GM18517 (cell line): ENCODE measurements at regions not wholly inside any gene's neighbourhood (a gene's known extent, or its start where the extent isn't known, plus 50 kb on each side); places are given as distances from the start of the nearest gene placed in this dataset.

Experiments used
- ATAC-seq: cut with Tn5 transposase; IDR thresholded peaks from one replicate; pipeline ENCODE4 v1.9.1; 2021; ENCODE audit warnings: mild to moderate bottlenecking, moderate library complexity; ENCODE audit not compliant: unreplicated experiment

DNA sequence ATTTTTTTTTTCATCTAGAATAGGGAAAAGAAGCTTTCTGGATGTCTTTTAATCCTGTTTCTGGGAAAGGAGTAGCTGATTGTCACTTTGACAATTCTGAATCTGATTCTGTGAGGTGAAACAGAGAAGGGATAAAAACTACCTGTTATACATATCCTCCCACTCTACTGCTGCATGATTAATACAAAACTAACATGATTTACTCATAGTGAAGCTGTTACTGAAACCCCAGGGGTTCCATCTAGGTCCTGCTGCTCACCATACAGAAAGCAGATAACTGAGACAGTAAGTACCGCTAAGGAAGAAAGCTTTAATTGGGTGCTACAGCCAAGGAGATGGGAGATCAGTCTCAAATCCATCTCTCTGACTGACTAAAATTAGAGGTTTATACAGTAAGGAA lies 610.9 kb upstream of the ALCAM start:
- ATAC-seq = no peak

DNA sequence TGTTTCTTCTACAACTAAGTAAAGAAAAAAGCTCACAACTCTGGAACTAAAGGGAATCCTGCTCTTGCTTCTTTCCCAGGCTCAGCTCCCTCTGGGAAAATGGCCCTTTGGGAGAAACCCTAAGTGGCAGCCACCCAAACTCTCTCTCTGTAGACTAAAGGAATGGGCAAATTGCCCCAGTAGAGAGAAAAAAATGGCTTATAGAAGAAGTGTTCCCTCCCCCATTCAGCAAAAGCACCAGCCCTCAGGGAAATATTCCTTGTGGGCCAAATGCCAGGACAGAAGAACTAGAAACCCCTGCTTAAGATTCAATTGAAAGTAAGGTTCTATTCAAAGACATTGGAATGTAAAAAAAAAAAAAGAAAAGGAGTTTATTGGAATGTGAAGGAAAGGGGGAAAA lies 603.7 kb upstream of the ALCAM start:
- ATAC-seq = no peak

DNA sequence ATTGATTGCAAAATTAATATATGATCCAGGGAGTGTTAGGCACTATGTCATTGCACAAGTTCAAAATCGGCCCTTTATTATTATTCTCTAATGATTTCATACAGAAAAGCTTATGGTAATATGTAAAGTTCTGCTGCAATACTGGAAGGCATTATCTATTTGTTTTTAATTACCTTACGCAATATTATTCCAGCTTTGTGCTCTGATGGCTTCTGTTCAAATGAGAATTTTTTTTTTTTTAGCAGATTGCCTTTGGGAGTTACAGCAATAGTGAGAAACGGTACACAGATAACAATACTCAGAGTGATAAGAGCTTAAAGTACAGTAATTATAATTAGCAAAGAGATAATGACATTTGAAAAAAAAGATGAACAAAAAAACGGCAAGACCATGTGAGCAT lies 602.2 kb upstream of the ALCAM start:
- no peak for ATAC-seq

DNA sequence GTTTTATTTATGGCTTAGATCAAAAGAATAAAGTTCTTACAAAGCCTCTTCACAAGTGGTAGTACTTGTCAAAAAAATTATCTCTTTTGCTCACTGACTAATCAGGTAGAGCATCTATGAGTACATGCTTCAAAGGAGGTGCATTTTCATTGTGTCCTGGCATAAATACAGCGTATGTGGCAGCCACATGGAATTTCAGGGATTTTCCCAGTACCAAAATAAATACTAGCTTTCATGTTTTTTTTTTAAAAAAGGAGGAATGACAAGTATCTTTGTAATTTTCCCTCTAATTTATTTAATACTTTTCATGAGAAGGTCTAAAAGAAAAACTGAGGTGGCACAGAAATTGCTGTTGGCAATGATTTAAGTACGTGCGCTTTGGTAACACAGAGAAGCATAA lies 597.8 kb upstream of the ALCAM start:
- no peak for ATAC-seq

DNA sequence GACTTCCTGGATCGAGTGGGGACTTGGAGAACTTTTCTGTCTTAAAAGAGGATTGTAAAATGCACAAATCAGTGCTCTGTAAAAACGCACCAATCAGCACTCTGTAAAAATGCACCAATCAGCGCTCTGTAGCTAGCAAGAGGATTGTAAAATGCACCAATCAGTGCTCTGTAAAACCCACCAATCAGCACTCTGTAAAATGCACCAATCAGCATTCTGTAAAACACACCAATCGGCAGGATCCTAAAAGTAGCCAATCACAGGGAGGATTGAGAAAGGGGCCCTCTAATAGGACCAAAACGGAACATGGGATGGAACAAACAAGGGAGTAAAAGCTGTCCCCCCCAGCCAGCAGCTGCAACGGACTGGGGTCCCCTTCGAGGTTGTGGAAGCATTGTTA lies 587.4 kb upstream of the ALCAM start:
- ATAC-seq = no peak

DNA sequence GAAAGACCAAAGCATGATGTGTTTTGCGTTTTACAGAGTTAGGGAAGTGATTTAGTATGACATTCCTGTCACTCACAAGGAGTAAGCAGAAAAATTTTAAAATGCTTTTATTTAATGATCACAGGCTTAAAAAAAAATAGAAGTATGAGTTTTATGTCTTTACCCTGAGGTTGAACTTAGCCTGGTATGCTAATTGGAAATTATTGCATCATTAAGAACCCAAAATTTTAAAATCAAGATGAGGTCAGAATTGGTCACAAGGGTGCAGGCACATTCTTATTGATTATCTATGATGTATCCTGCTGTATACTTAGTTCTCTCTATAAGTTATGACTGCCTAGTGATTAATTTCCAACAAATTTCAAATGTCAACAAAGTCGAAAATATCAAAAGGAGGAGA lies 585.6 kb upstream of the ALCAM start:
- ATAC-seq = no peak

DNA sequence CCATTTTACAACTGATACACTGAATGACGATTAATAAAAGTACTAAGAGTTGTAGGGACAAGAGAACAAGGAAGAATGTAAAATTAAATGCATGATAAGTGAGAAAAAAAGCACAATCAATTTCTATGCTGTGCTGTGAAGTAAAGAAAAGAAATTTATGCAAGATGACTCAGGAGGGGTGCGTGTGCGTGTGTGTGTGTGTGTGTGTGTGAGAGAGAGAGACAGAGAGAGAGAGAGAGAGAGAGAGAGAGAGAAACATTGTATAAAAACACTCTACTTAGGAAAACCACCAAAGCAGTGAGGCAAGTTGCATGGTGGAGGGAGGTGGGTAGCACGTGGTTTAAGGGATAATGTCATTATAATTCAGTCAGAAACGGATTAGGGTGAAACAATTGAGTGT lies 580.8 kb upstream of the ALCAM start:
- no peak for ATAC-seq

DNA sequence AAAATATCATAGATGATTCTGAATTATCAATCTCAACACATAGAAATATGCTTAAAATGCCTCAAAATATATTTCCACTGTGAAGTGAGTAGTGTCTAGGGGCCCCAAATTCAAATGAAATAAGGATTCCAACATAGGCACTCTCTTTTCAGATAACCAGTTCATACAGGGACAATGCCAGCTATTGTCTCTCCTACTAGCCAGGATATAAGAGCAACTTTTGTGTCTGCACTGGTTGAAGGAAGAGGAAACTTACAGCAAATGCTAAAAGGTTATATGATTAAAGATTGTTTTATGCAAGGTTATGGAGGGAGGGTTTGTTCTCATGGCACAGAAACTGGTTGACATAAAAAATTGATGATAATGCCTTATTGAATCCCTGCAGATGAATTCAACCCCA lies 579.4 kb upstream of the ALCAM start:
- no peak for ATAC-seq

DNA sequence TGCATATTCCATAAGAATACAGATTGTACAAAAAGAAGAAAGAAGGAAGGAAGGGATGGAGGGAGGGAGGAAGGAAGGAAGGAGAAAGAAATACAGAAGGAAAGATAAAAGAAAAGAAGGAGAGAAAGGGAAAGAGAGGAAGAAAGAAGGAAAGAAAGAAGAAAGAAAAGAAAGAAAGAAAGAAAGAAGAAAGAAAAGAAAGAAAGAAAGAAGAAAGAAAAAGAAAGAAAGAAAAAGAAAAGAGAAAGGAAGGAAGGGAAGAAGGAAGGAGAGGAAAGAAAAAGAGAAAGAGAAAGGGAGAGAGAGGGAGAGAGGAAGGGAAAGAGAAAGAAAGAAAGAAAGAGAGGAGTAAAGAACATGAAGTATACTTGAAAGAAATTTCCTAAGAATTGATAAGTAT lies 577.9 kb upstream of the ALCAM start:
- no peak for ATAC-seq

DNA sequence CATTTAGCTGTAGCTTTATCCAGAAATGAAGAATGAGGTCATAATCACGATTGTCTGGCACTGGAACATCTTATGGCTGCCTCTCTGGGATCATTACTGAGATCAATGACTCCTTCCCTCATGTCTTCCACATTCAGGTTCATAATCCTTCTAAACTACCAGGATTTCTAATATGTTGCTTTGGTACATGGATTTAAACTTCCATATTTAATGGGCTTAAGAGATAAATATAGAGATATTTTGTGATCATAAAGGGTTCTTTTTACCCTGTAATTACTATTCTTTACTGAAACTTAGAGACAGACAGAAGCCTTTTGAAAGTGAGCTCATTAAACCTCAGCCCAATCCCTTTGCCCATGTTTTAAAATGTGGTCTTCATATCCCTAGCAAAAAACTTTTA lies 575.4 kb upstream of the ALCAM start:
- no peak for ATAC-seq

DNA sequence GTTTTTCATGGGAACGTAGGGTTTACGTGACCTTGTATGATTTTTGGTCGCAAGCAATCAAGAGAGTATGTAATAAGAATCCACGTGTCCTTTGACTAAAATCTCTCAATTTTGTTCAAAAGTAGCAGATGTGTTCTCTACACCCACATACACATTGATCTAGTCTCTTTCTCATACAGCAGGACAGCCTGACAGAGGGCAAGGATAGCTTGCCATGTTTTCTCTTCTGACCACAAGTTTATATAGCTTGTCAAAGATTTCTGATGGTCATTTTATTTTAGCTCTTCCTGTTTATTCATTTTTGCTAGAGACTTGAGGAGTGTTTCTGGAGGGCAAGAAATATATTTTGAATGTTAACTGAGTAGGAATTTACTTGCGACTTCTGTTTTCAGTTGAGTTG lies 570.2 kb upstream of the ALCAM start:
- ATAC-seq = no peak

DNA sequence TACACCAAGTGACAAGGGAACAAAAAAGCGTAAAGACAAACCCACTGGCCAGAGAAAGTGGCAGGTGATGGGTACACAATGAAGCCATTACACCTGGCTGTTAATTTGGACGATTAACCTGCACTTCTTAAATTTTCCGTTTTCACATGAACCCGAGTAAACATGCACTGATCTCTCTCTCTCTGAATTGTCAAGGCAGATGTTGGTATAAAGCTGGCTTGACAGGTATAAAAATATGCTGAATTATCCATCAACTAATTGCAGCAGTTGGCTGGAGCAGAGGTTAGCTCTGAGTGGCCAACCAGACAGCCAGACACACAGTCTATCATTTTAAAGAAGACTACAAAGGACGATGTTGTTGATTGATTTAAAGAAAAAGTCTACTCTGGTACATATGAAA lies 561.7 kb upstream of the ALCAM start:
- ATAC-seq = no peak

DNA sequence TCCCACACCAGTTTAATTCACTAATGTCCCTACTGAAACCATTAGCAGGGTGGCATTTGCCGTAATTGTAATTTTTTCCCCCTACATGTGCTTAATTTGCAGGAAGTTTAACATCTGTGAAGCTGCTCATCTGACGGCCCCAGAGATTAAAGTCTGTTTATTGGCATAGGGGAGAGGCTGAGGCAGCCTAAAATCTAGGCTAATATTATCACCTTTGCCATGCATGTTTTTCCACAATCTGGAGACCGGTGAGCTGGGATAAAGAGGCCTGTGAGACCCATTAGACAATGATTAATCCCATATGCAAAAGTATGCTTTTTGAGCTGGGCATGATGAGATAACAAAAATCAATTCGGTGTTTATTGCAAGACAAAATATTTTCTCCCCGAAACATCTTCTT lies 561.2 kb upstream of the ALCAM start:
- no peak for ATAC-seq

DNA sequence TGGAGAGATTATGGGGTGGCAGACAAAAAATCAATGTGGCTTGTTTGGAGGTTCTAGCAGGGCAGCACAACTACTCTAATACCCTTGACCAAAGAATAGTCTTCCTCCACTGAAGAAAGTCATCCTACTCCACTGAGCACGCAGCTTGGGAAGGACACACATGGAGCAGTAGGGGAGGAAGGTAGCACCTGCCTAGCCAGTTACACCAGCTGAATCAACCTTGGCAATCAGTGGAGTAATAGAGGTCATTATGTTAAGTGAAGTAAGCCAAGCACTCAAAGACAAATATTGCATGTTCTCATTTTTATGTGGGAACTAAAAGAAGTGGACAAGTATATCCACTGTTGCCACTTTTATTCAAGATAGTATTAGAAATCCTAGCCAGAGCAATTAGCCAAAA lies 555.8 kb upstream of the ALCAM start:
- ATAC-seq = no peak

DNA sequence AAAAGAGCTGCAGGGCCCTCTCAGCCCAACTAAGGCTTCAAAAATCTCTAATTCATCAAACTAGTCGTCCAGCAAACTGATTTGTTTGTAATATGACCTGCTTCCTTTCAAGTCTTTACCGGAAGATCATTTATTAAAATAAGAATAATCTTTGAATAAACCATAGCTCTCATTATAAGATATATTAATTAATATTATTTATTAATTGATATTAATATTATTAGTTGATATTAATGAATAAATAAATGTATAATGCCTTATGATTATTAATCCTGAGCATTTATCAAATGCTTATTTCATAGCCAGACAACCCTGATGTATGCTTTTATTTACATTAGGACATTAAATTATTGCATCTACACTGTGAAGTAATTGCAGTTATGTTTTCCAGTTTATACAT lies 550.7 kb upstream of the ALCAM start:
- ATAC-seq = no peak

DNA sequence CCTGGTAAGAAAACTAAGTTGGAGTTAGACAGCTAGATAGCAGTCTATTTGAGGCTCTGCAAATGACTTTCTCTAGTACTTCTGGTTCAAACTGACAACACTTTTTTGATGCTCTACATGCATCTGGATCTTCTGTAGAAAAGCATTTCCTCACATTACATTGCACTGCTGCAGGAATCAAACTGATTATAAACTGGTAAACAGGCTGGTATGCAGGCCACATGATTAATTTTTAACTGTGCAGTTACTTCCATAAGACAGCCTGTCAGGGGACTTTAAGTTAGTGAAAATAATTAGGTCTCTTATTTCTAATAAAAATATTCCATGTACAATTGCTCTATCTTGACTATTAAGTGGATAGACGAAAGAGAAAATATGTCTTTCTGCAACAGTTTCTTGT lies 550.0 kb upstream of the ALCAM start:
- no peak for ATAC-seq

DNA sequence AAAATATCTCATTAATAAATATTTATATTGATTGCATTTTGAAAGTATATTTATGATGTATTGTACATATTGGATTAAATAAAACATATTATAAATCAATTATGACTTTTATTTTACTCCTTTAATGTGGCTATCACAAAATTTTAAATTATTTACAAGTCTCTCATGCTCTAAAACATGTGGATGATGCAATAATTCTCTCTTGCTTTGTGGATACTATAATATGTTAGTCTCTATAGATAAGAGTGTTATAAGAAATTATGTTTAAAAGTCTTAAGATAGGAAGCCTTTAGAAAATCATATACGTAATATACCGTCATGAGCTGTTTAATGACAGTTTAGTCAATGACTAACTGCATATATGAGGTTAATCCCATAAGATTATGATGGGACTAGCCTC lies 547.4 kb upstream of the ALCAM start:
- ATAC-seq = no peak

DNA sequence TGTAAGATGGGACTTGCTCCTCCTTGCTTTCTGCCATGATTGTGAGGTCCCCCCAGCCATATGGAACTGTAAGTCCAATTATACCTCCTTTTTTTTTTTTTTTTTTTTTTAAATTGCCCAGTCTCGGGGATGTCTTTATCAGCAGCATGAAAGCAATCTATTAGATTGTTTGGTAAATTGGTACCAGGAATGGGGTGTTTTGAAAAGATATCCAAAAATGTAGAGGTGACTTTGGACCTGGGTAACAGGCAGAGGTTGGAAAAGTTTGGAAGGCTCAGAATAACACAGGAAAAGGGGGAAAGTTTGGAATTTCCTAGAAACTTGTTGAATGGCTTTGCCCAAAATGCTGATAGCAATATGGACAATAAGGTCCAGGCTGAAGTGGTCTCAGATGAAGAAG lies 545.8 kb upstream of the ALCAM start:
- no peak for ATAC-seq

DNA sequence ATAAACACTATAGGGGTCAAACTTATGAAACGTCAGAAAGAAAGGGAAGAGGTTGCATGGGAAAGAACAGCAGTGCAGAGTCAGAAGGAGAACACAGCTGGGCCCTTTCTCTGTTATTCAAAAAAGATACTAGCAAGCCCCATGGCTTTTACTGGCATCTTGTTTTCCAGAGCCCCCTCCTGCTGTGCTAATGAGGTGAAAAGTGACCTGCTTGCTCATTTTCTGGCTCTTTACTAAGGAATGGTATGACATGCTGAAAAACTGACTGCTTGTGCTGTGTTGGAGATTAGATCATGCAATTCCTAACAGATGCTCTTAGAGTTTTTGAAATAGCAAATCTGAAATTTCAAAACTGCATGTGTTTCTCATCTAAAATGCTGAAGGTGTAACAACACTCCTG lies 541.6 kb upstream of the ALCAM start:
- no peak for ATAC-seq

DNA sequence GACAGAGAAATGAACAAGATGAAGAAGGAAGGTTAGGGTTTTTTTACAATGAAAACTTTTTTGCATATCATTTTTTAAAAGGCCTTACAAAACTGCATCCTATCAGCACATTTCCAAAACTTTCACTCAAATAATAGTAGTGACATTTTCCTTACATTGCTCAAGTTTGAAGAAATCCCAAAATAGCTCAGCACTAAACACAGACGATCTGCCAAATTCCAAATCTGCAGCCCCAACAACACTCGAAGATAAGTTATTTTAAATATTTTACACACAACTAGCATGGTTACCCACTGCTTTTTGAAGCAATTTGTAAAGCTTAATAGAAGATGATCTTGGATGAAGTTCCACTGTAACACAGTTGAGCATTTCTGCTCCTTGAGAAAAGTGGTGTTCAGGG lies 535.6 kb upstream of the ALCAM start:
- no peak for ATAC-seq

DNA sequence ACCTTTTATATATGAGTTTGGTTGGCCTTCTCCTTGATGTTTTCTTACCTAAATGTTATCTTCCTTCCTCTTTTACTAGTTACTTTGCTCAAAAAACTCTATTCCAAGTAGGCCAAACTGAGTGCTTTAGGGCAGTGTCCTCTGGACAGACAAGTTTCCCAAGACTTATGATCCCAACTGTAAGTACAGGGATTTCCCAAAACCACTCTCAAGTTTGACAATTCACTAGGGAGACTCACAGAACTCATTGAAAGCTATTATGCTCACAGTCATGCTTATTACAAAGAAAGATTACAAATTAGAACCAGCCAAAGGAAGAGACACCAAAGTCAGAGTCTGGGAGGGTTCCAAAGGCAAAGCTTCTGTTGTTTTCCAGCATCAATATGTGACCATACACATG lies 534.2 kb upstream of the ALCAM start:
- no peak for ATAC-seq

DNA sequence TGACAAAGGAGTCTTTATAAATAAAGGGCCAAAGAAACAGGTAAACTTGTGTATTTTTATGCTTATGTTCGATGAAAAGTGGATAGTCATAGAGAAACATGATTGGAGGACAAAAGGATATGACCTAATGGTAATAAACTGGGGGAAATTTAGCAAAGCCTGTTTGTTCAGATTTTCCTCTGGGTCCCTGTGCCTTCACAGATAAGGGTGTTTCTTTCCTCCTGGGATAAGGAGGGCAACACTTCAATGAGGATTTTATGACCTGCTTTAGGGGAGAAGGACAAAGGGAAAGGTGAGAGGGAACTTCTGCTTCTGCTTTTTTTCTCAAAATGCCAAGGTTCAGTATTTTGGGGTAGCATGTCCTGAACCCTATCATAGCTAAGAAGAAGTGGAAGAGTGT lies 531.3 kb upstream of the ALCAM start:
- no peak for ATAC-seq

DNA sequence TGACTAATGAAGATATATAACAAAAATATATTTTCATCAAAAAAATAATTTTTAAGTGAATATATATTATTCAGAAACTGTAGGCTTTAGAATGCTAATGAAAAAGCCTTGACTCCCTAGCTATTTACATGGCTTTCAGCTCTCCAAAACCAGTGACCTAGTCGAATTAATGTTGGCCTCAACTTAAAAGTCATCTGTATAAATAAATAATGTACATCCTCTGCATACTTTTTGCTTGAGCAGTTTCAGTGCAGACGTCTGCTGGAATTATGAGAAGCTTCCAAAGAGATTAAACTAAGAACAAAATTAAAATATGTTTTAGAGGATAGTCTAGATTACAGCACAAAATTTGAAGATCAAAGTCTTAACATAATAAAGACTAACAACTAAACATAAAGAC lies 520.4 kb upstream of the ALCAM start:
- no peak for ATAC-seq

DNA sequence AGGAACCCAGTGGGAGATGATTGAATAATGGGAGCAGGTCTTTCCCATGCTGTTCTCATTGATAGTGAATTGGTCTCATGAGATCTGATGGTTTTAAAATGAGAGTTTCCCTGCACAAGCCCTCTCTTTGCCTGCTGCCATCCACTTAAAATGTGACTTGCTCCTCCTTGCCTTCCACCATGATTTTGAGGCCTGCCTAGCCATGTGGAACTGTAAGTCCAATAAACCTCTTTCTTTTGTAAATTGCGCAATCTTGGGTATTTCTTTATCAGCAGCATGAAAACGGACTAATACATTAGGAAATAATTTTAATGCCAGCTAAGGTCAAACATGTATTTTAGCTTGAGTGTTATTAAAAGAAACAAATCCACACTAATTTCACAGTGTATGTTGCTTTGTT lies 517.6 kb upstream of the ALCAM start:
- ATAC-seq = no peak
